ENCODE measurements at regions not wholly inside any gene's neighbourhood (a gene's known extent, or its start where the extent isn't known, plus 50 kb on each side); places are given as distances from the start of the nearest gene placed in this dataset.

GRCh38 chr20:10780901-10781300, 107.1 kb upstream of the JAG1 start:
- H3K9me3 Mint-ChIP-seq = no peaks in the 10 kb centered on the region
- DNase-seq (no peak), ATAC-seq (replicated peaks in 1 of 2) (no peak)
- no peaks in the 10 kb centered on the region for H3K36me3 Mint-ChIP-seq (ENCODE audit: insufficient read depth in 2 of 2)
- no peak overlapping the region for H3K4me3 Mint-ChIP-seq
- no peaks in the 10 kb centered on the region for H3K27me3 Mint-ChIP-seq (ENCODE audit: low read depth)
- peaks cover 6% of the 10 kb centered on the region for H3K4me1 Mint-ChIP-seq (ENCODE audit: low read depth)
- no peak overlapping the region for H3K27ac Mint-ChIP-seq

GRCh38 chr20:10781526-10781925, 107.7 kb upstream of the JAG1 start:
- no peak overlapping the region for H3K4me3 Mint-ChIP-seq
- no peaks in the 10 kb centered on the region for H3K36me3 Mint-ChIP-seq (ENCODE audit: insufficient read depth in 2 of 2)

DNA sequence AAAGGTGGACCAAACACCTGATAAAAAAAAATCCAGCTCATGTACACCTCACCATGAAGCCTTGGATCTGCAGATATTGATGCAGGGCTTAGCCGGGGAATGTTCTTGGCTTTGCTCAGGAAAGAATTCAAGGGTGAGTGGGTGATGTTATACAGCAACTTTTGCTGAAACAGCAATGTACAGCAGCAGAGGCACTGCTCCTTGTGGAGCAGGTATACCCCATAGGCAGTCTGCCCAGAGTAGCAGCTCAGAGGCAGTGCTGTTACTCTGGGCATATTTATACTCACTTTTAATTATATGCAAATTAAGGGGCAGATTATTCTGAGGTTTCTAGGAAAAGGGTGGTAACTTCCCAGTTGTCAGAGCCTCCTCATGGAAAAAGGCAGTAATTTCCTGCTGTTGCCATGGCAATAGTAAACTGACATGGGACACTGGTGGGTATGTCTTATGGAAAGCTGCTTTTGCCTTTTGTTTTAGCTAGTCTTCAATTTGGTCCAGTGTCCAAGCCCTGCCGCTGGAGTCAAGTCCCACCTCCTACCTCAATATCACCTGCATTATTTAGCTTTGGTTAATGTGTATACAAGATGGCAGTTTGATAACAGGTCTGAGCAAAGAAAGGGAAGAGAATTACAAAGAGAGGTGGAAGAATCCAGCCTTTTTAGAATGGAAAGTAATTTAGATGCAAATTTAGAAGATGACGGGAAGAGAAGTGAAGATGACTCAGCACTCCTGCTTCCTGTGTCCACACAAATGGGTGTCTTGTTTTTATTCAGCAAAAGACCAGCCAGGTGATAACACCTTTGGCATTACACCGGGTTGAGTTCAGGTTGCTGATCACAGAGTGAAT, 110.1 kb upstream of the JAG1 start:
- ATAC-seq (replicated peaks in 1 of 2) (no peak), DNase-seq (no peak)
- Mint-ChIP-seq H3K27me3 (ENCODE audit: low read depth) (peaks cover 7% of the 10 kb centered on the region), H3K9me3 (no peaks in the 10 kb centered on the region), H3K4me3 (no peak overlapping the region), H3K36me3 (ENCODE audit: insufficient read depth in 2 of 2) (no peaks in the 10 kb centered on the region), H3K4me1 (ENCODE audit: low read depth) (peaks cover 6% of the 10 kb centered on the region), H3K27ac (no peak overlapping the region)

More at GRCh38 chr20:10781526-10781925, 107.7 kb upstream of the JAG1 start:
- Mint-ChIP-seq H3K27me3 (ENCODE audit: low read depth) (no peaks in the 10 kb centered on the region), H3K4me1 (ENCODE audit: low read depth) (peaks cover 6% of the 10 kb centered on the region), H3K27ac (no peak overlapping the region), H3K9me3 (no peaks in the 10 kb centered on the region)
- DNase-seq (no peak), ATAC-seq (replicated peaks in 1 of 2) (no peak)

GRCh38 chr20:10784554-10785183, 110.9 kb upstream of the JAG1 start:
- peaks cover 6% of the 10 kb centered on the region for H3K4me1 Mint-ChIP-seq (ENCODE audit: low read depth)
- H3K27me3 Mint-ChIP-seq (ENCODE audit: low read depth) = peaks cover 7% of the 10 kb centered on the region
- no peak overlapping the region for H3K4me3 Mint-ChIP-seq
- no peaks in the 10 kb centered on the region for H3K36me3 Mint-ChIP-seq (ENCODE audit: insufficient read depth in 2 of 2)
- peaks cover 0 to 2% of the 10 kb centered on the region in 2 donors for H3K9me3 Mint-ChIP-seq
- no peak for ATAC-seq (replicated peaks in 1 of 2)
- no peak for DNase-seq
- no peak overlapping the region for H3K27ac Mint-ChIP-seq

DNA sequence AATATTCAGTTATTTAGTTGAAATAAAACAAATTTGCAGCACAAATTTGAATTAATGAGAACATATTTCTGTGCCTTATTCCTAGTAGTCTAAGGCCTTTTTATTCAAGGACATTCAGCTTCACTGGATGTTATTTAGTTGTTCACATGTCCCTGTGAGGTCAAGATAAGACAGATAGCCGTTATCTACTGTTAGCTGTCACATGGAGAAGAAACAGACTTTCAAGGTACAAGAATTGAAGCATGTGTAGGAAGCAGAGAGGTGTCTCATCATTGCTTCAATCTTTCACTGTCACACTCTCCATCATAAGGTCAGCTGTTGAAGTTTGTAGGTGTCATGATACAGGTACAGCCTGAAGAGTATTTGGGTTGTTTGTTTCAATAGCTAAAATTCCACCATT, 112.9 kb upstream of the JAG1 start:
- H3K4me1 Mint-ChIP-seq (ENCODE audit: low read depth) = peaks cover 2% of the 10 kb centered on the region
- H3K27me3 Mint-ChIP-seq (ENCODE audit: low read depth) = peaks cover 7% of the 10 kb centered on the region
- DNase-seq = no peak
- H3K9me3 Mint-ChIP-seq = peaks cover 0 to 2% of the 10 kb centered on the region in 2 donors
- no peak for ATAC-seq (replicated peaks in 1 of 2)
- no peak overlapping the region for H3K4me3 Mint-ChIP-seq
- no peaks in the 10 kb centered on the region for H3K36me3 Mint-ChIP-seq (ENCODE audit: insufficient read depth in 2 of 2)
- no peak overlapping the region for H3K27ac Mint-ChIP-seq

- Mint-ChIP-seq H3K27ac (no peak overlapping the region), H3K27me3 (ENCODE audit: low read depth) (peaks cover 7% of the 10 kb centered on the region), H3K4me1 (ENCODE audit: low read depth) (no peaks in the 10 kb centered on the region), H3K9me3 (peaks cover 0 to 4% of the 10 kb centered on the region in 2 donors), H3K4me3 (no peak overlapping the region), H3K36me3 (ENCODE audit: insufficient read depth in 2 of 2) (no peaks in the 10 kb centered on the region)
- DNase-seq = no peak
- no peak for ATAC-seq (replicated peaks in 1 of 2)
Measured at GRCh38 chr20:10788055-10788454, 114.3 kb upstream of the JAG1 start.

DNA sequence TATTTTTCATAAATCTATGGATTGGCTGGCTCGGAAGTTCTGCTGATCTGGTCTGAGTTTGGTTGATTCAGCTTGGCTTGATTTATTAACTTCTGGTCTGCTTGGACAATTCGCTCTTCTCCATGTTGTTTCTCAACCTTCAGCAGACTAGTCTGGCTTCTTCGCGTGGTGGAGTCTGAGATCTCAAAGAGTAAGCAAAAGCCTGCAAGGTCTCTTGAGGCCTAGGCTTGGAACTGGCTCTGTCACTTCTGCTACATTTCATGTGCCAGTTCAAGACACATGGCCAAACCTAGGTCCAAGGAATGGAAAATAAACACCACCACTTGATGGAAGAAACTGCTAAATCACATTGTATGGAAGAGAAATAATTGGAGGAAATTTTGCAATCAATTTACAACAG, 115.1 kb upstream of the JAG1 start:
- DNase-seq (no peak), ATAC-seq (replicated peaks in 1 of 2) (no peak)
- H3K4me3 Mint-ChIP-seq = no peak overlapping the region
- no peaks in the 10 kb centered on the region for H3K4me1 Mint-ChIP-seq (ENCODE audit: low read depth)
- H3K27me3 Mint-ChIP-seq (ENCODE audit: low read depth) = peaks cover 7% of the 10 kb centered on the region
- H3K27ac Mint-ChIP-seq = no peak overlapping the region
- H3K9me3 Mint-ChIP-seq = peaks cover 0 to 4% of the 10 kb centered on the region in 2 donors
- H3K36me3 Mint-ChIP-seq (ENCODE audit: insufficient read depth in 2 of 2) = no peaks in the 10 kb centered on the region

DNA sequence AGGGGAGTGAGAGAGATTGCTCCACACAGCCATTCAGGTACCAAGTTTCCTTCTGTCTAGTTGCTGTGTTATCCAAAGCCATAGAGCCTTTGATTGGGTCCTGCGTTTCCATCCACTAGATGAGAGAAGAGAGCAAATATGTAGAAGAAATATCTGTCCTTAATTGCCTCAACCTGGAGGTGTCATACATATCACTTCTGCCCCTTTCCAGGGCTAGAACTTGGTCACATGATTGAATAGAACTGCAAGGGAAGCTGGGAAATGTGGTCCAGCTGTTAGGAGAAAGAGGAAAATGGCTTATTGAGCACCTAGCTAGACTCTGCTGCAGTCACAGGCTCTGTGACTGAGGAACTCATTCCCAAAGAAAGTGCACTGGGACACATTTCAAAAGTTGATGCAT, 115.6 kb upstream of the JAG1 start:
- Mint-ChIP-seq H3K4me1 (ENCODE audit: low read depth) (no peaks in the 10 kb centered on the region), H3K27ac (no peak overlapping the region), H3K9me3 (peaks cover 0 to 4% of the 10 kb centered on the region in 2 donors), H3K4me3 (no peak overlapping the region), H3K36me3 (ENCODE audit: insufficient read depth in 2 of 2) (no peaks in the 10 kb centered on the region), H3K27me3 (ENCODE audit: low read depth) (peaks cover 7% of the 10 kb centered on the region)
- DNase-seq (no peak), ATAC-seq (replicated peaks in 1 of 2) (no peak)

GRCh38 chr20:10790013-10790412, 116.2 kb upstream of the JAG1 start:
- Mint-ChIP-seq H3K9me3 (peaks cover 0 to 4% of the 10 kb centered on the region in 2 donors), H3K36me3 (ENCODE audit: insufficient read depth in 2 of 2) (no peaks in the 10 kb centered on the region), H3K4me3 (no peak overlapping the region), H3K27me3 (ENCODE audit: low read depth) (peaks cover 7% of the 10 kb centered on the region), H3K27ac (no peak overlapping the region), H3K4me1 (ENCODE audit: low read depth) (no peaks in the 10 kb centered on the region)
- DNase-seq (no peak), ATAC-seq (replicated peaks in 1 of 2) (no peak)

- H3K27ac Mint-ChIP-seq = no peak overlapping the region
- no peaks in the 10 kb centered on the region for H3K36me3 Mint-ChIP-seq (ENCODE audit: insufficient read depth in 2 of 2)
- H3K27me3 Mint-ChIP-seq (ENCODE audit: low read depth) = no peaks in the 10 kb centered on the region
- DNase-seq = no peak
- H3K4me3 Mint-ChIP-seq = no peak overlapping the region
- no peak for ATAC-seq (replicated peaks in 1 of 2)
- no peaks in the 10 kb centered on the region for H3K4me1 Mint-ChIP-seq (ENCODE audit: low read depth)
- peaks cover 4% of the 10 kb centered on the region in 2 donors for H3K9me3 Mint-ChIP-seq
Measured at GRCh38 chr20:10792291-10792690, 118.5 kb upstream of the JAG1 start.

GRCh38 chr20:10793766-10794165, 120.0 kb upstream of the JAG1 start:
- Mint-ChIP-seq H3K4me3 (no peak overlapping the region), H3K4me1 (ENCODE audit: low read depth) (no peaks in the 10 kb centered on the region), H3K27me3 (ENCODE audit: low read depth) (no peaks in the 10 kb centered on the region), H3K9me3 (peaks cover 4% of the 10 kb centered on the region in 2 donors), H3K36me3 (ENCODE audit: insufficient read depth in 2 of 2) (no peaks in the 10 kb centered on the region), H3K27ac (no peak overlapping the region)
- ATAC-seq (replicated peaks in 1 of 2) (no peak), DNase-seq (no peak)

GRCh38 chr20:10794765-10795164, 121.0 kb upstream of the JAG1 start:
- ATAC-seq (replicated peaks in 1 of 2) = no peak
- H3K4me3 Mint-ChIP-seq = no peak overlapping the region
- no peaks in the 10 kb centered on the region for H3K36me3 Mint-ChIP-seq (ENCODE audit: insufficient read depth in 2 of 2)
- H3K27me3 Mint-ChIP-seq (ENCODE audit: low read depth) = no peaks in the 10 kb centered on the region
- no peaks in the 10 kb centered on the region for H3K4me1 Mint-ChIP-seq (ENCODE audit: low read depth)
- DNase-seq = no peak
- peaks cover 1 to 4% of the 10 kb centered on the region in 2 donors for H3K9me3 Mint-ChIP-seq
- H3K27ac Mint-ChIP-seq = no peak overlapping the region

- Mint-ChIP-seq H3K27me3 (ENCODE audit: low read depth) (no peaks in the 10 kb centered on the region), H3K4me3 (no peak overlapping the region), H3K36me3 (ENCODE audit: insufficient read depth in 2 of 2) (no peaks in the 10 kb centered on the region)
Measured at GRCh38 chr20:10795286-10796026, 121.7 kb upstream of the JAG1 start.

More at GRCh38 chr20:10795286-10796026, 121.7 kb upstream of the JAG1 start:
- Mint-ChIP-seq H3K4me1 (ENCODE audit: low read depth) (no peaks in the 10 kb centered on the region), H3K27ac (no peak overlapping the region), H3K9me3 (peaks cover 1 to 4% of the 10 kb centered on the region in 2 donors)
- ATAC-seq (replicated peaks in 1 of 2) (no peak), DNase-seq (no peak)

Measured in activated T-cell treated with anti-CD3 and anti-CD28 coated beads, Interleukin-2, amount 50 U/mL, for 72 hours (primary cell).